AG09319 (cell line): ENCODE measurements at regions not wholly inside any gene's neighbourhood (a gene's known extent, or its start where the extent isn't known, plus 50 kb on each side); places are given as distances from the start of the nearest gene placed in this dataset.

Source experiments
- DNase-seq: peaks from one replicate; pipeline ENCODE4 v3.0.0-alpha.2; 2010; ENCODE audit warnings: low read depth; ENCODE audit errors: extremely low read depth
- CTCF ChIP-seq: IDR thresholded peaks from 2 replicates; pipeline ENCODE4 v1.5.1; 2011; ENCODE audit warnings: low read depth, mild to moderate bottlenecking, inconsistent platforms, low read length, moderate library complexity

DNA sequence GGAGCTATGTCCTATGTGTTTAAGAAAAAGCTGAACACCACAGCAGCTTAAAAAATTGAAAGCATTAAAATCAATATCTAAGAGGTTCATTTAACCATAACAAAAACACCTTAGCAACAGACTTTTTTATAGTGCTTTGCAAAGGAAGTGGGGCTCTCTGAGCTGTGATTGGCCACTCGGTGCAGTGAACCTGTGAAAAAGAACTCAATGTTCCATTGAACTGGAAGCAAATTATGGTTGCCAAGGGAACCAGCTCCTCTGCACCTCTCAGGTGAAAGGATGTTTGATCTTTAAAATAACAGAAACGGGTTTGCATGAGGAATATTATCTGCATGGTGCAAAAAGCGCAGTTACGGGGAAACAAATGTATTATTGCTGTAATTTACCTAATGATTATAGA is 149.4 kb downstream of the SNAPC1 start:
- no peak for TF ChIP-seq CTCF
- DNase-seq, result no peak

- no peak for TF ChIP-seq CTCF
- DNase-seq, result no peak
These were observed 156.8 kb downstream of the SNAPC1 start for GRCh38 chr14:61918998-61919397.

DNA sequence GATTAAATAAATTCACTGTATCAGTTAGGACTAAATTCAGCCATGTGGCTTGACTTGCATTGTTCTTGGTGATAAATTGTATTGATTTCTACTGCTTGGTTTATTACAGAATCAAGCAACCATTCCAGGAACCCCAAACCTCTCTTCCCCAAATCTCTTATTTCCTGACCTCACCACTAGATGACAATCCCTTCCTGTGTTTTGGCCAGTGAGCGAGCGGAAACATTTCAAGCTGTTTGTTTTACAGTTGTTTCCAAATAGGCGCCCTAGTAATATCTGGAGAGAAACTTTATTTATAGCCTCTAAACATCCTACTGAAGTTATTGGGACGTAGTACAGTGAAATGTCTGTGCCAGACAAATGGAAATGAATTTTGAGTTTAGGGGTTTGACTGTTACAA is 161.1 kb downstream of the SNAPC1 start:
- peak; percentile 44 for TF ChIP-seq CTCF
- DNase-seq, result no peak

DNA sequence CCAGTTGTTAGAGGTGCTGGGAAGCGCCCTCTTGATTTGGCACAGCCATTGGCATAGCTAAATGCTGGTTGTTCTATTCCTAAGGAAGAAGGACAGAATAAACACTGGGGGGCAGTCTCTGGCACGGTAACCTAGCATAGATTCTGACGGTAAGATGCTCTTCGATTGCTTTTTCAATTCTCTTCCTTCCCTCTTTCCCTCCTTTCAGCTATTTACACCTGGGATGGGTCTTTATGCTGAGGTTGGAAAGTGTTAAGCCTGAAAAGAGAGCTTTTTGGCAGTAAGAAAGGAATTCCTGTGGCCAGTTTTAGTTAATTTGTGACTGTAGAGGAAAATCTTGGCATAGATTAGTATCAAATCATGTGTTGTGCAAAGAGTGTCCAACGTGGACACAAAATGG is 162.8 kb downstream of the SNAPC1 start:
- DNase-seq, result no peak
- TF ChIP-seq CTCF, result no peak; the same call in none of the 2 replicates

DNA sequence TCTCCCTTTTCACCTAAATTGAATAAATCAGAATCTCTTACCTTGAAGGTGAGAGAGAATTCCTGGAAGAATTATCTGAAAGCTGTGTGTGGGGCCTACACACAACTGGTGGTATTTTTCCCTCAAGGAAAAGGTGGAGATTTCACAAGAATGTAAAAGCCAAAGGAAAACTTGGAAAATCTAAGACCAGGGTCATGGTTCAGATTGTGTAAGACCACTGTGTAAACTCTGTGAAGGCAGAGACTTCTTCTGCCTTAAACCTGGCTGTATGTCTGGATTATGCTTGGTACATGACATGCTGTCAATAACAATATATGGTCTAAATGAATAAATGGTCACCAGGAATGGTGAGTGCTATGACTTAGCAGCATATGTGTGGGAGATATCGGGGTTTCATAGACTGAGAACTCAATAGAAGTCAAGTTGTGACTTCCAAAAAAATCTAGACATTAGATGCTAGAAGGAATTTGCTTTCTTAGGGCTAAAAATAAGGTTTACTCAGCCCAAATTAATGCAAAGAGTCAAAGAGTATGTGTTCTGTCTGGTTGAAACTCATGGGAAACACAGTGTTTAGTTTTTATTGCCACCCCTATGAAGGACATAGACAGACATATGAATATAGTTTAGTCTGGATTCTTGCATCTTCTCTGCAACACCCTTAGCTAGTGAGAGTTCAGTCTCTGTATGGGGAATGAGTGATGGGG is 163.7 kb downstream of the SNAPC1 start:
- no peak for TF ChIP-seq CTCF
- DNase-seq, result no peak

- no peak for TF ChIP-seq CTCF
- DNase-seq, result no peak
These were observed 164.8 kb downstream of the SNAPC1 start for GRCh38 chr14:61927060-61927459.

DNA sequence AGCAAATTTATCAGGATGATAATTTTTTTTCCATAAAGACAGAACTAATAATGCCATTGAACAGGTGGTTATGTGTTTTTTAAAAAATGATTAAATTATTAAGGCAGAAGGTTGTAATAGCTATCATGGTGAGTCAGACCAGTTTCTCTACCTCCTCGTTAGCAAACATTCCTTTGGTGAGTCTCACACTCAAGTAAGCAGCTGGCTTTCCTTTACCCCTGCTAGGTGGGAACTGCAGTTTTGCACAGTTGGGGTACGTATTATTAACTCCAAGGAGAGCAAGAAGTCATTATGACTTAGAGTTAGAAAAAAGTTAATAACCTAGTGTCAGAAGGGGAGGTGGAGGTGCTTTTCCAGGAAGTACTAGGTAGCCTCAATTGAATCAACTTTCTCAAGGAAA is 165.3 kb downstream of the SNAPC1 start:
- DNase-seq, result no peak
- TF ChIP-seq CTCF, result no peak
